ENCODE measurements at regions not wholly inside any gene's neighbourhood (a gene's known extent, or its start where the extent isn't known, plus 50 kb on each side); places are given as distances from the start of the nearest gene placed in this dataset.

GRCh38 chr2:217150236-217150635 lies 290.4 kb upstream of the TNP1 start:
- TF ChIP-seq CTCF (IDR thresholded peaks at IDR 0.05; ENCODE audit: low read depth, low read length): no peak
- H3K4me3 ChIP-seq (ENCODE audit: low read depth, low read length): no peak overlapping the region

- no peak overlapping the region for H3K4me3 ChIP-seq (ENCODE audit: low read depth, low read length)
- no peak for TF ChIP-seq CTCF (IDR thresholded peaks at IDR 0.05; ENCODE audit: low read depth, low read length)
Observed at GRCh38 chr2:217149087-217149660, 289.3 kb upstream of the TNP1 start.

- H3K4me3 ChIP-seq (ENCODE audit: low read depth, low read length): no peak overlapping the region
- no peak for TF ChIP-seq CTCF (IDR thresholded peaks at IDR 0.05; ENCODE audit: low read depth, low read length)
Observed at GRCh38 chr2:217147818-217148217, 288.0 kb upstream of the TNP1 start.

- no peak overlapping the region for H3K4me3 ChIP-seq (ENCODE audit: low read depth, low read length)
- no peak for TF ChIP-seq CTCF (IDR thresholded peaks at IDR 0.05; ENCODE audit: low read depth, low read length)
Observed at GRCh38 chr2:217146956-217147355, 287.1 kb upstream of the TNP1 start.

GRCh38 chr2:217142649-217143266 lies 282.9 kb upstream of the TNP1 start:
- no peak overlapping the region for H3K4me3 ChIP-seq (ENCODE audit: low read depth, low read length)
- peak; percentile 29 for TF ChIP-seq CTCF (IDR thresholded peaks at IDR 0.05; ENCODE audit: low read depth, low read length)

GRCh38 chr2:217138284-217138683 lies 278.4 kb upstream of the TNP1 start:
- no peak for TF ChIP-seq CTCF (IDR thresholded peaks at IDR 0.05; ENCODE audit: low read depth, low read length)

GRCh38 chr2:217127744-217128143 lies 267.9 kb upstream of the TNP1 start:
- H3K4me3 ChIP-seq (ENCODE audit: low read depth, low read length): no peak overlapping the region
- TF ChIP-seq CTCF (IDR thresholded peaks at IDR 0.05; ENCODE audit: low read depth, low read length): no peak

More at GRCh38 chr2:217138284-217138683, 278.4 kb upstream of the TNP1 start:
- no peak overlapping the region for H3K4me3 ChIP-seq (ENCODE audit: low read depth, low read length)

All from WI38 (cell line).